ENCODE measurements at regions not wholly inside any gene's neighbourhood (a gene's known extent, or its start where the extent isn't known, plus 50 kb on each side); places are given as distances from the start of the nearest gene placed in this dataset.
"Not testable (repeated sequence)": the region's sequence is repeated elsewhere in the genome, so short reads cannot be mapped to it uniquely, and the experiment has no call there.

GRCh38 chr13:18714889-18715288 lies 466.7 kb downstream of the TUBA3C start:
- no peak overlapping the region for H3K4me3 ChIP-seq (ENCODE audit: insufficient read depth, low read depth, low read length)
- DNase-seq (no peak), ATAC-seq (ENCODE audit: low read depth) (no peak)
- no peak overlapping the region for H3K4me2 ChIP-seq (ENCODE audit: low read depth, low read length)
- ChIA-PET POLR2A (ENCODE audit: unreplicated experiment) (no interaction called here), CTCF (no interaction called here)
- no peak overlapping the region for H3K56ac ChIP-seq (ENCODE audit: extremely low read depth, insufficient read depth, low read length)
- no peaks in the 10 kb centered on the region for H3K27me3 ChIP-seq (ENCODE audit: control insufficient read depth, insufficient read depth, low read length)
- no peak overlapping the region for H4K8ac ChIP-seq (ENCODE audit: low read depth in 2 of 2, low read length in 2 of 2)
- H4K20me1 ChIP-seq (ENCODE audit: insufficient read depth, low read length) = no peaks in the 10 kb centered on the region
- BruUV-seq (replicated peaks) = no TSS peak
- H4K5ac ChIP-seq (ENCODE audit: low read depth, low read length) = no peak overlapping the region
- H2AK9ac ChIP-seq (replicated peaks; ENCODE audit: low read depth, low read length, poor library complexity) = no peak overlapping the region
- H3K79me1 ChIP-seq (ENCODE audit: low read depth in 1 of 2, low read length in 2 of 2) = no peaks in the 10 kb centered on the region
- 20% methylated on average over 1 of the region's 4 CpGs; no CpG with 5 or more reads in 1 of the 2 experiments for WGBS, 2 experiments (ENCODE audit: extremely low coverage in 2 of 2, insufficient read length in 1 of 2)
- no peak overlapping the region for H3K4ac ChIP-seq (ENCODE audit: low read depth, low read length)
- no peak overlapping the region for H3K14ac ChIP-seq (replicated peaks; ENCODE audit: low read depth, low read length)
- no peak overlapping the region for H3K23ac ChIP-seq (ENCODE audit: low read depth, low read length)
- no peaks in the 10 kb centered on the region for H3K9me3 ChIP-seq (ENCODE audit: control insufficient read depth, insufficient read depth, low read length)
- H2BK20ac ChIP-seq (ENCODE audit: low read depth, low read length) = no peak overlapping the region
- H3K4me1 ChIP-seq (ENCODE audit: control insufficient read depth, insufficient read depth, low read length) = no peaks in the 10 kb centered on the region
- H2BK120ac ChIP-seq (ENCODE audit: low read depth, low read length) = no peak overlapping the region
- no peak overlapping the region for H3K18ac ChIP-seq (ENCODE audit: low read depth, low read length)
- H2AFZ ChIP-seq (replicated peaks; ENCODE audit: low read length, poor library complexity) = no peak overlapping the region
- no peak overlapping the region for H2AK5ac ChIP-seq (ENCODE audit: low read depth, low read length)
- no peaks in the 10 kb centered on the region for H3K9me1 ChIP-seq (ENCODE audit: insufficient read depth, low read length)
- no peak overlapping the region for H4K91ac ChIP-seq (ENCODE audit: insufficient read depth, low read depth, low read length)
- H2BK15ac ChIP-seq (ENCODE audit: low read depth, low read length) = no peak overlapping the region
- dilution Hi-C loops (cut with HindIII; ENCODE audit: low sequenced_read_pairs, unreplicated experiment) = no loop called here
- H3K27ac ChIP-seq (ENCODE audit: insufficient read depth, low read length) = no peak overlapping the region
- intact Hi-C loops (cut with micrococcal nuclease) = no loop called here
- no peak overlapping the region for H3K9ac ChIP-seq (ENCODE audit: low read depth, low read length)
- H2BK5ac ChIP-seq (ENCODE audit: low read depth, low read length, poor library complexity, severe bottlenecking) = no peak overlapping the region
- TF ChIP-seq SMC3 (IDR thresholded peaks at IDR 0.05; ENCODE audit: low read depth, low read length) (no peak), CEBPB (IDR thresholded peaks at IDR 0.05; ENCODE audit: low read depth, low read length) (no peak), RCOR1 (IDR thresholded peaks at IDR 0.05; ENCODE audit: insufficient replicate concordance, low read length) (no peak), MAFK (IDR thresholded peaks at IDR 0.05; ENCODE audit: low read depth, low read length) (no peak), POLR2A (IDR thresholded peaks at IDR 0.05; ENCODE audit: low read depth, low read length) (no peak)
- no peaks in the 10 kb centered on the region for H3K36me3 ChIP-seq (ENCODE audit: control insufficient read depth, insufficient read depth, low read length)
- in situ Hi-C loops (cut with MboI; ENCODE audit: low sequenced_read_pairs) = no loop called here

GRCh38 chr13:18710673-18711072 lies 471.0 kb downstream of the TUBA3C start:
- H2AFZ ChIP-seq (replicated peaks; ENCODE audit: low read length, poor library complexity); H4K8ac ChIP-seq (ENCODE audit: low read depth in 2 of 2, low read length in 2 of 2); H4K20me1 ChIP-seq (ENCODE audit: insufficient read depth, low read length); H3K14ac ChIP-seq (replicated peaks; ENCODE audit: low read depth, low read length); H3K27me3 ChIP-seq (ENCODE audit: control insufficient read depth, insufficient read depth, low read length); in situ Hi-C loops (cut with MboI; ENCODE audit: low sequenced_read_pairs); H3K9ac ChIP-seq (ENCODE audit: low read depth, low read length); H3K4ac ChIP-seq (ENCODE audit: low read depth, low read length); H4K5ac ChIP-seq (ENCODE audit: low read depth, low read length); ATAC-seq (ENCODE audit: low read depth); H3K18ac ChIP-seq (ENCODE audit: low read depth, low read length); CTCF ChIA-PET; dilution Hi-C loops (cut with HindIII; ENCODE audit: low sequenced_read_pairs, unreplicated experiment); H3K9me1 ChIP-seq (ENCODE audit: insufficient read depth, low read length); H2AK9ac ChIP-seq (replicated peaks; ENCODE audit: low read depth, low read length, poor library complexity); H3K36me3 ChIP-seq (ENCODE audit: control insufficient read depth, insufficient read depth, low read length); H2BK120ac ChIP-seq (ENCODE audit: low read depth, low read length); H4K91ac ChIP-seq (ENCODE audit: insufficient read depth, low read depth, low read length); DNase-seq; H3K27ac ChIP-seq (ENCODE audit: insufficient read depth, low read length); H3K4me2 ChIP-seq (ENCODE audit: low read depth, low read length); H2BK20ac ChIP-seq (ENCODE audit: low read depth, low read length); H3K79me1 ChIP-seq (ENCODE audit: low read depth in 1 of 2, low read length in 2 of 2); H3K23ac ChIP-seq (ENCODE audit: low read depth, low read length); H3K4me3 ChIP-seq (ENCODE audit: insufficient read depth, low read depth, low read length); H2AK5ac ChIP-seq (ENCODE audit: low read depth, low read length); H3K4me1 ChIP-seq (ENCODE audit: control insufficient read depth, insufficient read depth, low read length); H2BK5ac ChIP-seq (ENCODE audit: low read depth, low read length, poor library complexity, severe bottlenecking); BruUV-seq (replicated peaks); intact Hi-C loops (cut with micrococcal nuclease); H3K56ac ChIP-seq (ENCODE audit: extremely low read depth, insufficient read depth, low read length); POLR2A ChIA-PET (ENCODE audit: unreplicated experiment); H3K9me3 ChIP-seq (ENCODE audit: control insufficient read depth, insufficient read depth, low read length); H2BK15ac ChIP-seq (ENCODE audit: low read depth, low read length): not testable (repeated sequence)
